GM18505 (cell line): ENCODE measurements at regions not wholly inside any gene's neighbourhood (a gene's known extent, or its start where the extent isn't known, plus 50 kb on each side); places are given as distances from the start of the nearest gene placed in this dataset.

Experiments
- ATAC-seq: cut with Tn5 transposase; IDR thresholded peaks from one replicate; pipeline ENCODE4 v1.9.1; 2021; ENCODE audit not compliant: unreplicated experiment
- POLR2A ChIP-seq: IDR thresholded peaks from 4 replicates; pipeline ENCODE4 v1.6.1; 2011; ENCODE audit warnings: borderline replicate concordance; ENCODE audit not compliant: insufficient read depth, insufficient read length; ENCODE audit errors: extremely low read depth

GRCh38 chr3:81289676-81290075 is 471.8 kb downstream of the GBE1 start:
- ATAC-seq: no peak
- no peak for TF ChIP-seq POLR2A

GRCh38 chr3:81279481-81280379 is 481.7 kb downstream of the GBE1 start:
- no peak for TF ChIP-seq POLR2A
- ATAC-seq: no peak

GRCh38 chr3:81277853-81278252 is 483.6 kb downstream of the GBE1 start:
- ATAC-seq: no peak
- TF ChIP-seq POLR2A: no peak

GRCh38 chr3:81274671-81275070 is 486.8 kb downstream of the GBE1 start:
- no peak for TF ChIP-seq POLR2A
- ATAC-seq: no peak

- TF ChIP-seq POLR2A: no peak
- peak; percentile 91 for ATAC-seq
Observed at GRCh38 chr3:81270603-81271379, 490.7 kb downstream of the GBE1 start.

- no peak for ATAC-seq
- no peak for TF ChIP-seq POLR2A
Observed at GRCh38 chr3:81268526-81268925, 492.9 kb downstream of the GBE1 start.

GRCh38 chr3:81261996-81262395 is 499.4 kb downstream of the GBE1 start:
- TF ChIP-seq POLR2A: no peak
- ATAC-seq: no peak

- no peak for ATAC-seq
- TF ChIP-seq POLR2A: no peak
Observed at GRCh38 chr3:81255463-81255862, 506.0 kb downstream of the GBE1 start.

GRCh38 chr3:81251096-81251495 is 510.3 kb downstream of the GBE1 start:
- ATAC-seq: no peak
- TF ChIP-seq POLR2A: no peak

- peak; percentile 63 for ATAC-seq
- no peak for TF ChIP-seq POLR2A
Observed at GRCh38 chr3:81249540-81250029, 511.9 kb downstream of the GBE1 start.

GRCh38 chr3:81245501-81245900 is 515.9 kb downstream of the GBE1 start:
- no peak for TF ChIP-seq POLR2A

GRCh38 chr3:81245043-81245442 is 516.4 kb downstream of the GBE1 start:
- no peak for TF ChIP-seq POLR2A
- no peak for ATAC-seq

More at GRCh38 chr3:81245501-81245900, 515.9 kb downstream of the GBE1 start:
- no peak for ATAC-seq

GRCh38 chr3:81244231-81244630 is 517.2 kb downstream of the GBE1 start:
- no peak for TF ChIP-seq POLR2A
- ATAC-seq: no peak
